ENCODE measurements at regions not wholly inside any gene's neighbourhood (a gene's known extent, or its start where the extent isn't known, plus 50 kb on each side); places are given as distances from the start of the nearest gene placed in this dataset.

GRCh38 chr22:49532869-49533802 is 294.5 kb downstream of the BRD1 start:
- TF ChIP-seq, protein P1, sequence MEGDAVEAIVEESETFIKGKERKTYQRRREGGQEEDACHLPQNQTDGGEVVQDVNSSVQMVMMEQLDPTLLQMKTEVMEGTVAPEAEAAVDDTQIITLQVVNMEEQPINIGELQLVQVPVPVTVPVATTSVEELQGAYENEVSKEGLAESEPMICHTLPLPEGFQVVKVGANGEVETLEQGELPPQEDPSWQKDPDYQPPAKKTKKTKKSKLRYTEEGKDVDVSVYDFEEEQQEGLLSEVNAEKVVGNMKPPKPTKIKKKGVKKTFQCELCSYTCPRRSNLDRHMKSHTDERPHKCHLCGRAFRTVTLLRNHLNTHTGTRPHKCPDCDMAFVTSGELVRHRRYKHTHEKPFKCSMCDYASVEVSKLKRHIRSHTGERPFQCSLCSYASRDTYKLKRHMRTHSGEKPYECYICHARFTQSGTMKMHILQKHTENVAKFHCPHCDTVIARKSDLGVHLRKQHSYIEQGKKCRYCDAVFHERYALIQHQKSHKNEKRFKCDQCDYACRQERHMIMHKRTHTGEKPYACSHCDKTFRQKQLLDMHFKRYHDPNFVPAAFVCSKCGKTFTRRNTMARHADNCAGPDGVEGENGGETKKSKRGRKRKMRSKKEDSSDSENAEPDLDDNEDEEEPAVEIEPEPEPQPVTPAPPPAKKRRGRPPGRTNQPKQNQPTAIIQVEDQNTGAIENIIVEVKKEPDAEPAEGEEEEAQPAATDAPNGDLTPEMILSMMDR (IDR thresholded peaks at IDR 0.05) = no peak
- TF ChIP-seq POLR2AphosphoS5 (IDR thresholded peaks at IDR 0.05) = no peak
